NCI-H187 (cell line): ENCODE measurements at regions not wholly inside any gene's neighbourhood (a gene's known extent, or its start where the extent isn't known, plus 50 kb on each side); places are given as distances from the start of the nearest gene placed in this dataset.

Experiments used
- DNase-seq, 2 experiments: peaks; one replicate each; lab custom pipeline; 2025; lab: John Stamatoyannopoulos, UW

DNA sequence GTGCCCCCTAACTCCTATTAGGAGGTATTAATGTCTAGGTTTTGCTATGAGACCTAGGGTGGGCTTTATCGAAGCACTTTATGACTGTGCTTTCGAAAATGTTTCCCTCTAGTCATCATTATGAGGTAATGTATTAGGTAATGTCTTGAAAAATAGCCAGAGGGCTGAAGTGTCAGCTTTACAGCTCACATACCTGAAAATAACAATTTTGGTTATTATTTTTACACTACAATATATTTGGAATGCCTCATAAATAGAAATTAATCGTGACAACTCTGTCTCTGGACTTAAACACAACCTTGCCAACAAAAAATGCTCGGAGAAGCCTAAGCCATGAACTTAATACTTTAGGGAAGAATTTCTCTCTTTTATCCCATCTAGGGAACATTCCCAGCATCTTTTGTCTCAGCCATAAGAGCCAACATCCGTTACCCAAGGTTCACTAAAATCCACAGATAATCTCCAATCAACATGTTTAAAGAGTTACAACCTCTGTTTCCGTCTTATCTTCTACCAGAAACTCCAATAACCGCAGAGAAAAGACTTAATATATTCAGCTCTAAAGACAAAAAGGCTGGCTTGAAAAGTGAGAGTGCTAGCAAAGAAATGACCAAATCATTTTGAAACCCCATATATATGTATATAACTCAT is 130.9 kb upstream of the RND3 start:
- no peak for DNase-seq

DNA sequence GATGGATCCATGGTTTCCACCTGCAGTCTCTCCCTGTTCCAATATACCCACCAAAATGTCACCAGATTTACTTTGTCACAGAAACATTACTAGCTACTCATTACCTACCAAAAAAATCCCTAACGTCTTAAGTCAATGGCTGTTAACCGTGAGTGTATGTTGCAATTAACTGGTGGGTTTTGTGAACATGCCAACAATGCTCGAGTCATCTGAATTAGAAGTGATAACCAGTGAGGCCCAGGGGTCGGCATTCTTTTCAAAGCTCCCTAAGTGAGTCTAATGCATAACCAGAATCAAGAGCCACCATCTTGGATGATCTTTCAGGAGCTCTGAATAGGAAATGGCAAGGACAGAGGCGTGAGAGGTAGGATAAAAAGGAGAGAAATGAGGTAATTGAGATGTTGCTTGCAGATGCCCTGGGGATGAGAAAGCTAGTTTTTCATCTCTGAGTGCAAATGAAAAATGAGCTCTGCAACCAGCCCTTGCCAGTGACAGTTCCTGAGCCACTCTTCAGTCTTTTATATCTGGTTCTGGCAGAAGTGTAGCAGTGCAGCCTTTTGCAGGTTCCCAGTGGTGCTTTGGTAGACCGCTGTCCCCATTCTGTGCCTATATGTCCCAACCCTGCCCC is 130.0 kb upstream of the RND3 start:
- no peak for DNase-seq

- DNase-seq: no peak
Observed at GRCh38 chr2:150612957-150613710, 125.7 kb upstream of the RND3 start.

- no peak for DNase-seq
Observed at GRCh38 chr2:150610670-150611279, 123.3 kb upstream of the RND3 start.

- DNase-seq: no peak
Observed at GRCh38 chr2:150609831-150610582, 122.5 kb upstream of the RND3 start.

DNA sequence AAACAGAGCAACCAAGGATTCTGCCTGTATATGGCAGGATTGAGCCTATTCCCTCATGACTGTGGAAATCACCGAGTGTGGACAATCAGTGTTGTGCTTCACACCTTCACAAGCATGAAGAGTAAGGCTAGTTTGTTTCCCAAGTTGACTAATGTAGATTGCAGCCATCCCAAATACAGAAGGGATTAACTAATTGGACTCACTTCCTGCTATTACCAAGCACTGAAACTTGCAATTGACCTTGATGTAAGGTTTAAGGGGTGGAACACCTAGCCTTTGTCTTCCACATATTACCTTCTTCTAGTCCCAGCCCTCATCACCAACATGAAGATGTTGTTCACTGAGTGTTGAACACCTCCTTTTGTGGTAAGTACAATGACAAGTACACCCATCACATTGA is 120.9 kb upstream of the RND3 start:
- no peak for DNase-seq

DNA sequence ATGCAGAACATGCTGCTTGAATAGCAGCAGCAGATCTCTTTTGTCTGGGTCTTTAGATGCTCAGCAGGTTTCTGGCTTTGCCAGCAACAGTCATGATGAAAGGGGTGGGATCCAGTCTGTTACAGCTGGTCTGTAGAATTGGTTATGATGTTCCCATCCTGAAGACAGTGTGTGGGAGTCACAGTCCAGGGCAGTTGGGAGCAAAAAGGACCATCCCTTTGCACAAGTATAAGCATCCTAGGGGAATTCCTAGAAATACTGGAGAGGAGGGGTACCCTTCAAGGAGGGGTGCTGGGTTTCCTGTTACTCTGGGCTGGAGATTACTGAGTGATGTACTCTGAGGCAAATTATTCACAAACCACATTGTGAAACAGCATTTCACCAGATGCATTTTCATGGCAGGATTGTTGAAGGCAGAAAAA is 119.9 kb upstream of the RND3 start:
- no peak for DNase-seq

DNA sequence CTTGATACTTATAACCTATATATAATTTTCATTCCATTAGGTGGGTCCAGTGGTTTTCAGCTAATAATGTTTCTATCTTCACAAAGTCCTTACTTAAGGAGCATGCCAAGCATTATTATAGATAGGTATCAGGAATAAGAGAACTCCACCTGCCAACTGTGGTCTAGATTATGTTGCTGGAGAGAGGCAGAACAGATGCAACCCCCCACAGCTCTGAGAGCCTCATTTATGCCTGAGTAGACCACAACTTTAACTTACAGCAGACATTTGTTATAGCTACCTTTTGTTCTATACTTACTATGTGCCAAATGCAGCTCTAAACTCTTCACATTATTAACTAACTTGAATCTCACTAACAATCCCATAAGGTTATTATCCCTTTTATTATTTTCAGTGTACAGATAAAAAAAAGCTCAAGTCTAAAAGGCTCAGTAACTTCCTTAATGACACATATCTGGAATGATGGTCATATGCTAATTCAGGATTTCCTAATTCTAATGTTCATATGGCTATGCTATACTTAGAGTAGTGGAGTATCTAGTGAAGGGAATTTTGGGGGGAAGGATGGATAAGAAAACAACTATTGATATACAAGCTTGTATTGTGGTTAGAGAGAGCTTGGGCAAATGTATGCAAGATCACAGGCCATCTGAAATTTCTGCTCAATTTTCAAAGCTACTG is 119.1 kb upstream of the RND3 start:
- DNase-seq: no peak

DNA sequence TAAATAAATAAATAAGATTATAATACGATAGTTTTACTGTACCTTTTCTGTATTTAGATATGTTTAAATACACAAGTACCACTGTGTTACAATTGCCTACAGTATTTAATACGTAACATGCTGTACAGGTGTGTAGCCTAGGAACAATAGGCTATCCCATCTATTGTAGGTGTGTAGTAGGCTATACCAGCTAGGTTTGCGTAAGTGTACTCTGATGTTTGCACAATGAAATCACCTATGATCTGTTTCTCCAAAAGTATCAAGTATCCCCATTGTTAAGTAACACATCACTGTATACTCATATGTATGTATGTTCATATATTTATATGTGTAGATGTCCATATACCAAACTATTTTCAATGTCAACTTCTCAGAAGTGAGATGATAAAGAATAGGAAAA is 118.2 kb upstream of the RND3 start:
- DNase-seq: no peak

DNA sequence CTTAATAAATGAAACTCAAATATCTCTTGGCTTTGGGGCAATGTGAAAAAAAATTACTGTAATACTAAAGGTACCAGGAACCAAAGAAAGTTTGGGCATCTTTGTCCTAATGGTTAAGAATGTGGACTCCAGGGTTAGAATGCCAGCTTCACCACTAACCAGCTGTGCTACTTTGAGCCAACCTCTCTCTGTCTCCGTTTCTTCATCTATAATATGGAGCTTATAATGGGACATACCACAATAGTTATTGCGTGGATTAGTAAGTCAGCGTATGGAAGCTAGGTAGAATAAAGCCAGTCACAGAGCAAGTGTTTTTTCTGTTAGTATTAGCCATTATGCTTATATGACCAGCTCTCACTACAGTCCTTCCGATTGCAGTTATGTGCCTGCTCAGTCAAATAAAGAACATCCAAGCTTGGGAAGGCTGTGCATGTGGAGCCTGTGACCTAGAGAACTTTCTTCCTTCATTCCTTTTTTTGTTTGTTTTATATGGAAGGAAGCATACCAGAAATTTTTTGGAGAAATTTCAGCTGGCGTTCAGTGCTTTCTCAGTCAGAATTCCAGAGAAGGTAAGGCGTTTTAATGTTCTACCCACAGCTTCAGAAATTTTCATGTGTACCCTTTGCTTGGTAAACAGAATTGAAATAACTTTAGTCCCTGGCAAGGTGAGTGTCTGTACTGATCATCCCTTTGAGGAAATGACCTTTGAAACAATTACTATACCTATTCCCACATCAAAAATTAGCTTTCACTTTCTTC is 114.0 kb upstream of the RND3 start:
- no peak for DNase-seq

DNA sequence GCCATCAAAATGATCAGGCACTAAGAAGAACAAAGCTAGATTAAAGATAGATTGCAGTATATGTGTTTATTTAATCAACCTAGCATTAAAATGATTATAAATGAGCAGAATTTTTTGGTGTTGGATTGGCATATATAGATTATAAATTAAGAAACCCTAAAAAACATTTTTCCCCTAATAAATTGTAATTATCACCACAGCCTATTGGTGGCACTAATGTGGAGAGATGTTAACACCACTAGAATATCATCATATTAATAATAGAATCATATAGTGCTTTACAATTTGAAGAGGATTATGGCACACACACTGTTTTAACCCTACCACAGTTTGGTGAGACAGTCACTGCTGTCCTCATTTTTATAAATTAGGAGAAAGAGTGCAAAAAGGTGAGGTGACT is 112.4 kb upstream of the RND3 start:
- no peak for DNase-seq

DNA sequence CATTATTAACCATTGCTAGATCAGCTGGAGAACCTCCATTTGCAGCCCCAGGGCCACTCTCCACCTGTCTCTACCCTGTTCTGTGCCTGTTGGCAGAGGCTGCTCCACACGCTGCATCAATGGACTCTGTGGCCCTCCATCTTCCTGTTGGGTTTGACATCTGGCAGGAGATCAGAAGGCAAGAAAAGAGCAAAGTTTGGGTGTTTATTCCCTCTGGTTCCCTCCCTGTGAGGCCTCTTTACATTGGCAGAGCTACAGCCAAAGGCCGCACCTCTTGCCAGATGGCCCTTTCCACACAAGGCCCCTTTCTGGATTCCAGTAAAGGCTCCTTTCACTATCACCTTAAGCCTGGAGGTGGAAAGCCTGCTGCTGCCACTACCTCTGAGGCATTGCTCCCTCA is 110.9 kb upstream of the RND3 start:
- DNase-seq: no peak

GRCh38 chr2:150595803-150596470 is 108.5 kb upstream of the RND3 start:
- no peak for DNase-seq

DNA sequence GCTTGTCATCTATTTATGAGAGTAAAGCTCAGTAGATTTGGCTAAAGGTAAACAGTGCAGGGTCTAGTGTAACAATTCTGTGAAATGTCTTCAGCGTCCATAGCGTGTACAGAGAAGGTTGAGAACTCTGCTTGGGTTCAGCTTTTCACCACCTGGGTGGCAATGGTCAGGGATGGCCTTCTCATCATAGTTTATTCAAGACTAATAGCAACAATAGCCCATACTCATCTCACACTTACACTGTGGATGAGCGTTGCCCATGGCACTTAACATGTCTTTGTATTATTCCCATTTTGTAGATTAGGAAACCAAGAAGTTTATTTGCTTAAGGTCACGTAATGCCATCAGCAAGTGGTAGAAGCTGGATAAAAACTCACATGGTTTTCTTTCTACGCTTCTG is 106.8 kb upstream of the RND3 start:
- DNase-seq: no peak

GRCh38 chr2:150591496-150592285 is 104.2 kb upstream of the RND3 start:
- DNase-seq: no peak

GRCh38 chr2:150589681-150590080 is 102.2 kb upstream of the RND3 start:
- DNase-seq: no peak

DNA sequence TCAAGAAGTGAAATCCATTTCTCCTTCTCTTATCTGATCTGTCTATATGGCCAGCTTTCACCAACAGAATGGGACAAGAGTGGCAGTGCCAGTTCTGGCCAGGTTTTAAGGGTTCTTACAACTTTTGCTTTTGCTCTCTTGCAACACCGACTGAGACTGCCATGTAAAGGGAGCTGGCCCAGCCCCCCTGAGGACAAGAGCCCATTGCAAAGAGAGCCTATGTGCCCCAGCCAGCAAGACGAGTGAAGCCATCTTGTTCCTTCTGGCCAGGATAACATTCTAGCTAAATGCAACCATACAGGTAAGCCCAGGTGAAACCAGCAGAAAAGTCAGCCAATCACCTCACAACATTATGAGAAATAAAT is 101.0 kb upstream of the RND3 start:
- no peak for DNase-seq

DNA sequence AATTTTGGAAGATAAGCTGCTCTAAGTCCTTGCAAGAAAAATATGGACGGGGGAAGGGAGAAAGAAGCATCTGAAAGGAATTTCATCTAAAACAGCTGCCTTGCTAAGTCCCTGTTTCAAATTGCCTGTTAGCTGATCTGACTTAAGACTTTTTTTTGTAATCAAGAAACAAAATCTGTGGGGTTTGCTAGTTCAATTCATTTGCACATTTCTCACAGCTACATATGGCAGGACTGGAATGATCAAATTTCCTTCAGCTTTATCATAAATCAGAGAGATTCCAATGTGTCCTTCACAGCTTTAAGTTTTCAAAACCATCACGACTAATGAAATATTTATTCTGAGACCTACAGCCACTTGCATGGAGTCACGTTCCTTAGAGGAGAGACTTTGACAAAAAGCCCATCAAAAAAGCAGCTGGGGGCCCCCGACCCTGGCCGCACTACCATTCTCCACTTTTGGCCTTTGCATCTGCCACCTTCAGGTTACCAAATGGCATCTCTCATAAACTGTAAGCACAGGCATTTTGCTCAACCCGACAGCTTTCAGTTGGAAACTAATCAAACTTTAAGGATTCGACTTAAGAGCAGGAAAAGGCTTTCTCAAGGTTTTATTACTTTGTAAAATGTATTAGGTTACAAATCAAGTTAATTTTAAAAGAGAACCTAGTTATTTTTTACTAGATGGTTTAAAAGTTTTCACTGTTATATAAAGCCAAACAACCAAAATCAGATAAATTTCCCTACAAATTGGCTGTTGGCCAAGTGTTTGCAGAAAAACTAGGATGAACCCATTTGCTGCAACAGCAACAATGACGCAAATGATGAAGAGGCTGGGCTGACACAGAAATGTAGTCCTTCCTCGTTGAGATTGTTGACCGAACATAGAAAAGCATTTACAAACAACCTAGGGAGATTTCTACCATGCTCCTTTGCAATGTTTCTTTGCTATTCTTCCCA is 100.4 kb upstream of the RND3 start:
- no peak for DNase-seq
